GM18498 (cell line): ENCODE measurements at regions not wholly inside any gene's neighbourhood (a gene's known extent, or its start where the extent isn't known, plus 50 kb on each side); places are given as distances from the start of the nearest gene placed in this dataset.

Source experiments
- ATAC-seq: cut with Tn5 transposase; IDR thresholded peaks from one replicate; pipeline ENCODE4 v1.9.1; 2021; ENCODE audit warnings: mild to moderate bottlenecking, moderate library complexity; ENCODE audit not compliant: unreplicated experiment

DNA sequence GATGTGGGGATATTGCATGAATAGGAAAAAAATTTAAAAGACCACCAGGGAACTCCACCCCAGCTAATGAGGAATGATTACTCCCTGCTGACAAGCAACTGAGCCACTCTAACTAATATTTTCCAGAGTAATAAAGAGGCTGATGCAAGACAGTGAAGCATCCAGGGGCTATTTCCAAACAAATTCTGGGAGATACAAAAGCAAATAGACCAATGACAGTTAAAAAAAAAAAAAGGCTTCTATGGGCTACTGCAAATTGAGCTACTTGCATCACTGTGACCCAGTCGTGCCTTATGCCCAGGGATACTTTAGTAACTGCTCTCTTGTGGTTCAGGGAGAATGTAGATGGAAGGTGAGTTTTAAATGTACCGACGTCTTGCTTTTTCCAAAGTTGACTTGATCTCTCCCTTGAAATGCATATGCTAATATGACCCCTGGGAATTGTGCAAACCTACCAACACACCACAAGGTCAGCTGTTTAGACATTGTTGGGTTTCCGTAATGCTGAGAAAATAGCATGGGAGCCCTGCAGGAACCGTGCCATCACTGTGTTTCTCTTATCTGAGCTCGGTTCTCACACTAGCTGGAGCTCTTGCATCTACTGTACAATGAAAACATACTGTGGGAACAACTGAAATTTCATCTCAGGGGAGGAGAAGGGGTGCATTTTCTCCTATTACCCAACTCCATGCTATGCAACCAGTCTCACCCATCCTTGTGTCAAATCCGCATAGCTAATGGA is 250.6 kb upstream of the MAP3K1 start:
- no peak for ATAC-seq

GRCh38 chr5:56561455-56561854 is 253.9 kb upstream of the MAP3K1 start:
- ATAC-seq = no peak

GRCh38 chr5:56558131-56558745 is 257.1 kb upstream of the MAP3K1 start:
- ATAC-seq = no peak

DNA sequence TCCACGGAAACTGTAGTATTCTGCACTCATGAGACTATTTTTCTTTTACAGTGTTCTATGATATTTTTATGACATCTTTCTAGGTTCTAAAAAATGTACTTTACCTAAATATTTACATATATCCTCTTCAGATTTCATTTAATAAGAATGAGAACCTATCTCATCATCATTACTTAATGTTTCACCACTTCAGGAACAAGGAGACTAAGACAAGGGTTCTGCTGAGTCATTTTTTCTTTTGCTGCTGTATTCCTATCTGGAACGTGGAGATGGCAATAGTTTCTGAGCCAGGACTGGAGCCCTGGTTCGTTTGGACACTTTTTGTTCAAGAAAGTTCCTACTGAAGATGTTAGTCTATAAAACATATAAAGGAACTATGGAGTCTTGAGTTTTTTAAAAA is 258.2 kb upstream of the MAP3K1 start:
- ATAC-seq = no peak

- ATAC-seq = no peak
Measured at GRCh38 chr5:56552612-56553268, 262.6 kb upstream of the MAP3K1 start.

DNA sequence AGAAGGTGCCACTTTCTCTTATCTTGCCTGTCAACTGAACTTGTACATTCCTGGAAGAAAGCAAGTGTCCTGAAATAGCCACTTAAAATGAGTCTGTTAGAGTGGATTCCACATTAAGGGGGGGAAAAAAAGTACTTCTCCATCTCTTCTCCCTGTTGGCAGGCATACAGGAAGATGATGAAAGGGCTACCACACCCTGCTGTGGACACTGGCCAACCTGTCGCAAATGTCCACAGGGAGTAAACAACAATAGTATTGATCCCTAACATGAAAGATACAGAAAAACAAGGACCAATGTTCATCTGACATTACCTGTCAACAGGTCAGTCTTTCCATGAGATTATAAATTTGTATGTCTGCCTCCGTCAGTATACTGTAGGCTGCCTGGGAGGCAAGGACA is 265.1 kb upstream of the MAP3K1 start:
- no peak for ATAC-seq

GRCh38 chr5:56549096-56549886 is 266.1 kb upstream of the MAP3K1 start:
- ATAC-seq = no peak

GRCh38 chr5:56545016-56545415 is 270.3 kb upstream of the MAP3K1 start:
- no peak for ATAC-seq

DNA sequence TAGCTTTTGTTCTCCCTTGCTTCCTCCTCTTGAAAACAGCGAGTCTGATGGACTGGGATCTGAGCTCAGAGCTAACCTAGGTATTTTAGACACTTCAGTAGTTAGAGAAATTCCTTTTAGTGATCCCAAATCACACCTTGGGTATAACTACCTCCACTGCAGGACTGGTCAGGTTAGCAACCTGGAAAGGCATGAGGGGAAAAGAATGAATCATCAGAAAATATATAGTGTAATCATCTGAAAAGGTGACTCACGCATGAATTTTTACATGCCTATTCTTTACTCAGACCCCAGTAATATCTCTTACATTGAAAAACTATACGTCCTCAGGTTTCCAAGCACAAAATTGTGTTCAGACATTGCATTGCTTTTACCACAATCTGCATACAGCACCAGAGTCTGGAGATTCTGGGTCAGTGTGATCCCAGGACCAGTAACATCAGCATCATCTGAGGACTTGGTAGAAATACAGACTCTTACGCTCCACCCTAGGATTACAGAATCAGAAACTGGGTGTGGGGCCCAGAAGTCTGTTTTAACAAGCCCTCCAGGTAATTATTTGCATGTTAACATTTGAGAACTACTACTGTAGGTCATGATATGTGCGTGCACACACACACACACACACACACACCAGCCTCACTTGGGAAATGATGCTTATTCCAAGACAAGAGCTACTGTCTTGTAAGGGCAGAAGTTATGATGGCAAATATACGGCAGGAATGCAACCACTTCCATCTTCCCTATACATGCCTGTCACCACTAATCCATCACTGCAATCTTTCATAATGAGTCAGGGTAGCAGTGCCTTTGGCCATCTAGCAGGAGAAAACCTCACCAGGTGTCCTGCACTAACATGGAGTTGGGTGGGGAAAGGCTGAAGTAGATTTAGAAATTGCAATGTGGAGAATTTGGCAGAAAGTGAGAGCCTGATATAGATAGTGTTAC is 271.6 kb upstream of the MAP3K1 start:
- ATAC-seq = no peak

DNA sequence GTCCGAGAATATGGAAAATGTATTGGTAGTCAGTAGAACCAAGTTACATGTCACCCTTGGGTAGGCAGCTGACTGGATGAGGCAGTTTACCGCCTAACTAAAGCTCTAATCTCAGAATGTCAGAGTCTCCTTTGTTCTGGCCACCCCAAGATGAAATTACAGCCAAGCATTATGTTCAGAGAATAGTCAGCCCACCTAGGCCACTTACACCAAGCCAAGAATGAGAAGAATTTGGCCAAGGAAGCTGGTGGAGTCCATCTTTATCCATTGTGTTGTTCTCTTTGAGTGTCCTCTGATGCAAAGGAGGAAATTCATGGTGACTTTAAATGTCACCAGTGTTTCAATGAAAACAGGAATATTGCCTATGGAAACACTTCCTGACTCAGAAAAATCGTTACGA is 275.1 kb upstream of the MAP3K1 start:
- no peak for ATAC-seq

DNA sequence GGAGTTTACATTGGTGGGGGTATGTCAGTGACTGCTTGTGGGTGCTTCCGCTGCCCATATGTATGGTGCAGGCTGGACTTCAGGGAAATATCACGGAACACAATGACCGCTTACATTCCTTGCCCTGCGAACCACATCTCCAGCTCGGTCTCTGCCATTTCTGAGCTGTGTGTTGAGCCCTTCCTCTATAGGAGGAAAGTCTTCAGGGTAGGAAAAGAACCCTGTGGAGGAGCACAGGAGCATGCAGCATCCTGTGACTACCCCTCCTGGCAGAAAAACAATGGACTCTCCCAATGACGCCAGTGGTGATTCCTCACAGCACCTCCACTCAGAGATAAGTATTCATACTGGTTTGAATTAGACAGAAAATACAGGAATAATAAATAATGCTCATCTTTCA is 276.8 kb upstream of the MAP3K1 start:
- ATAC-seq = no peak

DNA sequence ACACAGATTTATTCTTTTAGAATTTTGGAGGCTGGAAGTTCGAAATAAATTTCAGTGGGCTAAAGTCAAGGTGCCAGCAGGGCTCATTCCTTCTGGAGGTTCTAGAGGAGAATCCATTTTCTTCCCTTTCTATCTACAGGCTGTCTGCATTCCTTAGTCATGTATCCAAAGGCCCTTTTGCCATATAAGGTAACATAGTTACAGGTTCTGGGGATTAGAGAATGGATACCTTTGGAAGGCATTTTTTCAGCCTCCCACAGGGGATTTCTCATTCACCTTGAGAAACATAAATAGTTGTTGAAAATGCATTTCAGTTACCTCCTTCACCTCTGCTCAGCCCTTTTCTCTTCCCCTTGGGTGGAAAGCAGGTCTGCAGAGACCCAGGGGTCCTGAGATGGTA is 280.0 kb upstream of the MAP3K1 start:
- no peak for ATAC-seq

DNA sequence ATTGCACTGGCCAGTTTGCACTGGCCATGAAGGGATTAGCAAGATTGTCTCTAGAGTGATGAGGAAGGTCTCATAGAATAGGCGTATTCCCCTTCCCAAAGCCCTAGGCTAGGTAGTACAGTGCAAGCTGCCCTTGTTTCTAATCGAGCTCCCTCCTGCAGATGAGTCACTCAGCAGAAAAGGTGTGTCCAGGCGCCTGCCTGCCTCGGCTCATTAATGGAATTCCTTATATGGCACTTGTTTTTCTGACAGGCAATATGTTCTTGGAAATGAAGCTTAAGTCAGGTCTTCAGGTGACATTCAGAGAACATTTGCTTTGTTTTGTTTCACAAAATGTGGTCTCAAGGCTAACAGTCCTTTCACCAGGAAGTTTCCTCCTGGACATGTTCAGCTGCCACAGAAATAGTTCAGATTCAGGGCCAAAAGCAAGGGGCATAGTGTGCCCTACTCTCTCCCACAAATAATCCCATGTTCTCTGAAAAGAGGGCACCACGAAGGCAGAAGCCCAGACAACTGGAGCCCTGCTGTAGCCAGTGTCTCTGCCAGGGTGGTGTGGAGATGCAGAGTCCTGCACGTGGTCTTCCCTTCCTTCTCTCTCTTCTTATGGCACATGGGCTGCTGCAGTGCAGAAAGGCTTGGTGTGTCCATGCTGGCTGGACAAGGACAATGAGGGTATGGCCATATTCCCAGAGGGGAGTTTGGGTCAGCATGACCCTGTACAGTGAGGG is 281.1 kb upstream of the MAP3K1 start:
- ATAC-seq = no peak

DNA sequence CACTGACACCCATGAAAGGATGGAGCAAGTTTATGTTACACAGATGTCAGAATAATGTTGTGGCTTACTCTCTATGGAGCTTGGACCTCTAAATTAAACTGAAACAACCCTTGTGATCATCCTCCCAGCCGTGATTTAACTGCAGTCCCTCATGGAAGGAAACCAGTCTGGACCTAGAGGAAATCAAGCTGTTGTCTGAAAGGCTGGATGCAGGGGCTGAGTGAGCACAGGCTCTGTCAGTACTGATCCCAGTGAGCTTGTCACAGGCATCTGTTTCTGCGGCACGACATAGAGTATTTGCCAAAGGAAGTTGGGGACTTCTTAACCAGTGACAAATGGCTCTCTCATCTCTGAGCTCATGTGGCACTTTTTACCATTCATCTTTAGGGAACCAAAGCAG is 282.9 kb upstream of the MAP3K1 start:
- ATAC-seq = no peak

- ATAC-seq = no peak
Measured at GRCh38 chr5:56530626-56531138, 284.7 kb upstream of the MAP3K1 start.

GRCh38 chr5:56529666-56530430 is 285.5 kb upstream of the MAP3K1 start:
- no peak for ATAC-seq

DNA sequence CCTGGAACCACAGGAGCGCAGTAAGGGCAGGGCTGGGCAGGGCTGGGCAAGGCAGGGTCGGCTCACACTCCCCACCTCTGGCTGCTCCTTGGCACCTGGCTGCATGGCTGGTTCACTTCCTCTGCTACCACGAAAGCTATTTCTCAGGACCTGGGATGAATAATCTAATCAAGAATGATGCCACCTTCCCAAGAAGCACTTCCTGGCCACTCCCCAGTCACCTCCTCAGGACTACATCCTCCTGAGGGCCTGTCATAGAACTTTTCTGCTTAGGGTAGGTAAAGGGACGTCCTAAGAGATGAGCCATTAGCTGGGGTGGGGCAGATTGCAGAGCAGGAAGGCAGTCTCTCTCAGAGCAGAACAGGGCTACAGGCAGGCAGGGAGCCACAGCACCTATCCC is 288.2 kb upstream of the MAP3K1 start:
- ATAC-seq = no peak

- no peak for ATAC-seq
Measured at GRCh38 chr5:56525113-56525512, 290.2 kb upstream of the MAP3K1 start.
